Left kidney (tissue), 1 donor: ENCODE measurements at regions not wholly inside any gene's neighbourhood (a gene's known extent, or its start where the extent isn't known, plus 50 kb on each side); places are given as distances from the start of the nearest gene placed in this dataset.

Source experiments
- DNase-seq: peaks from one replicate; pipeline ENCODE4 v3.0.0-alpha.2; 2013

DNA sequence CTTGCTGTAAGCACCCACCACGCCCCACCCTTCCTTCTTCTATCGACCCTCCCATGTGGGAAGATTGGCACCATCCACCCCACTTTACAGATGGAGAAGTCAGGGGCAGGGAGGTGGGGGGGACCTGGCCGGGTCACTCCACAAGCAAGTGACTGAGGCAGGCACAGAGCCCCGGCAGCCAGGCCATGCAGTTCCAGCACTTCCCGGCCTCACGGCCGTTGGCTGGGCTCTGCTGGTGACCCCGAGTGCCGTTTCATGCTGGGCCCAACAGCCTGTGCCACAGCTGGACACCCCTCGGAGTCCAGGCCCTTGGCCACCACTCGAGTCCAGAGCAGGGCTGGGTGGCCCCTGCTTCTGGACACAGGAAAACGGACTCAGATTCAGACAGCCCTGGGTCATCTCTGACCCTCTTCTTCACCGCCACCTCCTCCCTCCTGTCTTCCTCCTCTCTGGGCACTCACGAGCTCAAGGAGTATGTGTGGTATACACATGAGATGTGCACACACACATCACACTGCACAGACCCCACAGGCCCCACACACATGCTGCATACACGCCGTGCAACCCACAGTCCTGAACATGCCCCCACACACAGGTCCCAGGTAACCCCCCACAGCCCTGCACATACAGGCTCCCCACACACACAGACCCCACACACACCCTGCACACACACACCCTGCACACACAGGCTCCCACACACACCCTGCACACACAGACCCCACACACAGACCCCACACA lies 89.3 kb upstream of the GPC1 start:
- no peak for DNase-seq

GRCh38 chr2:240346753-240347372 lies 88.6 kb upstream of the GPC1 start:
- DNase-seq, result no peak

DNA sequence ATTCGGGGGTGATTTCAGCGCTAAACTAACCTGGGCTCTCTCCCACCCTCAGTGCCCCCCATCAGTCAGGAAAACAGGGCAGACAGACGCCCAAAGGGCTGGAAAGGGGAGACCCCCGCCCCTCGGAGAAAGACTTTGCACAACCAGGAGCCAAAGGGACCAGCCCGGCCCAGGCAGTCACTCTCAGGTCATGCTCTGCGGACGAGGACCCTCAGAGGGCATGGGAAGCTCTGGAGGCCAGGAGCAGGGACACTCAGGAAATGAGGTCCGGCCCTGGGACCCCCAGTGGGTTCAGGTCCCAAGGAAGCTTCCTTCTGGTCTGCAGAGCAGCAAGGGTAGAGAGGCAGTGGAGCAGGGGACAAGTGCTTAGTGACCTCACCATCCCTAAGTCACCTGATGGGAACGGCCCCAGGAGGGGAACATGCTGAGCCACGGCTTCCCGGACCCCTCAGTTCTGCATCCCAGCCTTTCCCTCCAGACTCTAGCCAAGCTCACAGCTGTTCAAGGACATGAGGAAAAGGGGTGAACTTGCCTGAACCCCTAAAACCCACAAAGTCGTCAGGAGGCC lies 88.0 kb upstream of the GPC1 start:
- no peak for DNase-seq

DNA sequence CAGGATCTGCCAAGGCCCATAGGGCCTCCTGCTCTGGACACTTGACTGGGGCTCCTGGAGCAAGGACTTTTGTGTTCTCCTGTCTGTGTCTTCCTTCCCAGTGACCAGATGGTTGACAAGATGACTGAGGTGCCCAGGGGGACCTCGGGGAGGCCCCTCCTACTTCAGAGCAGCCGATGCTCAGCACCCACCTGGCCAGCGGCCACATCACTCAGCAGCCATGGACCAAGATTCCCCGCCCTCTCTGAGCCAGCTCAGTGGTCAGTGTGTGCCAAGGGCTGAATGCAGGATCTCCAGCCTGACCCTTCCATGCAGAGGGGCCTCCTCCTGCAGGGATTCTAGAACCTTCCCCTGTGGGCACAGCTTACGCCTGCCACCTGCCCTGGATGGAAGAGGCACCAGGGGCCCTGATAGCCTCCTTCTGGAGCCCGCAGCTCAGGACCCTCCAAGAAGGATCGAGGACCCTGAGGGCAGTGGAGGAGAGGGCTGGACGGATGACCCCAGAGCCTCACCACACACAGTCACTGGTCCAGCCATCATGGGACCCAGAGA lies 87.4 kb upstream of the GPC1 start:
- no peak for DNase-seq

GRCh38 chr2:240348522-240348921 lies 86.9 kb upstream of the GPC1 start:
- no peak for DNase-seq

- DNase-seq, result no peak
Observed at GRCh38 chr2:240349133-240350005, 86.1 kb upstream of the GPC1 start.

DNA sequence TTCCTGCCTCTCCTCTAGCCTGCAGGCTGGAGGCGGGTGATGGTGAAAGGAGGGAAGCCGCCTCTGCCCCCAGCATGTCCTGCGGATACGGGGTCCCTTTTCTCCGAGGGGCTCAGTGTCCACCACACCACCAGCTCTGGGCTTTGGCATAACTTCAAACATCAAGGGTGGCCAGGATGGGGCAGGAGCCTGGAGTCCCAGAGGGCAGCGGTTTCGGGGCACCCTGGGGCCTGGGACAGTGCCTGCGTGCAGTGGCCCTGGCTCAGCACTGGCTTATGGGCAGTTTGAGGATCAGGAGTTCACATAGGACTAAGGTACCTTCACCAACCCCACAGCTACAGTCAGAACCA lies 85.5 kb upstream of the GPC1 start:
- no peak for DNase-seq

DNA sequence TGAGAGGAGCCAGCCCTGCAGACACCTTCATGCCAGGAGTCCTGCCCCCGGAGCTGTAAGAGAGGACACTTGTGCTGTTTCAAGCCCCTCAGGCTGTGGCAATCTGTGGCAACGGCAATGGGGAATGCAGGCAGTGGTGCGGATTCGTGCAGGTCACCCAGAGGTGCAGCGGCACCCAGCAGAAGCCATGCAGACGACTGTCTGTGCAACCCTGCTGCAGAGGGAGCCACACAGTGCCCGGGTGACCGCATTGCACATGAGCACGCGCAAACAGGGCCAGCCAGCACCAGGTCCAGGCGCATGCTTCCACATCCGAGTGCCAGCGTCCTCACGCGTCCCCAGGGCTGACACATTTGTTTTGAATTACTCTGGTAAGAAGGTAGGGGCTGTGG lies 84.8 kb upstream of the GPC1 start:
- no peak for DNase-seq

DNA sequence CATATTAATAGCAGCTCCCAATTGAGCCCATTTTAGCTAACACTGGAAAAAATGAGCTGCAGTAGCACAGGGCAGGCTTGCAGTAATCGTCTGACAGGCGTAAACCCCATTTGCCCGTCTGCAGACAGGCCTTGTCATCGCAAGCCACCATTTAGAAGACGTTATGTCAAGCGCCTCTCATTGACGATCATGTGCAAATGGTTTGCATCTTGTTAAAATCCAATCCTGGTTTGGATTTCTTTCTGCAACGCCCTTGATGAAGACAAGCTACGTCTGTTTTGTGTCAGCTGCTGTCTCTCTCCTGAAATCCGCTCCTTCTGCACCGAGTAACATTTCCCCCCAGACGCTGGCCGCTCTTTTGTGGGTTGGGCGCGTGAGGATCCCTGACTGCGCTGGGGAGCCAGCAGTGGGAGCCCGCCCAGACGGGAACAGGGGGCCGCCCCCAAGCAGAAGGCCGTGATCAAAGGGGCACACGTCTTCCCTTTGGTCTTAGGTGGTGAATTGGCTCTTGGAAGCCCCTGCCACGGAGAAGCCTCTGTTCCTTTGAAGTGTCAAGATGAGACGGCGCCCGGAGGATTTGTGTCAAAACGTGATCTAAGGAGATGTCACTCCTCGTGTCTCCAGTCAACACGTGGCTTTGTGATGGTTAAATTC lies 84.2 kb upstream of the GPC1 start:
- DNase-seq, result no peak

- no peak for DNase-seq
Observed at GRCh38 chr2:240351826-240352426, 83.5 kb upstream of the GPC1 start.

GRCh38 chr2:240353086-240353798 lies 82.2 kb upstream of the GPC1 start:
- DNase-seq, result no peak

GRCh38 chr2:240353944-240354343 lies 81.5 kb upstream of the GPC1 start:
- DNase-seq, result no peak

GRCh38 chr2:240355001-240355891 lies 80.2 kb upstream of the GPC1 start:
- no peak for DNase-seq

DNA sequence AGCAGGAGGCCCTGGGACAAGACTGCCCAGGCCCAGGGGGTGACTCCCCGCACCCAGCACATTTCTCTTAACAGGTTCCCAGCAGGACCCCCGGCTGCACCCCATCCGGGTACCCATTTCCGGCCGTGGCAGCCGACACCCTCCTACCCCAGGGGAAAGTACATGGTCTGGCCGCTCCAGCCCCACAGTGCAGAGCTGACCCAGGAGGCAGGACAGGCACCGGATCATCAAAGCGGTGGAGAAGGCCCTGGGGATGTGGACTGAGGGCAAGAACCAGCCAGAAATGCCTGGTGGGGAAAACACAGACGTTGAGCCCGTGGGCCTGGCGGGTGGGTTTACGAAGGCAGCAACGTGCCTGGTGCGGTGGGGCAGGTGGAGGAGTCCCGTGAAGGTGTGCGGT lies 79.5 kb upstream of the GPC1 start:
- DNase-seq, result no peak

GRCh38 chr2:240356700-240357640 lies 78.5 kb upstream of the GPC1 start:
- DNase-seq, result no peak

- DNase-seq, result no peak
Observed at GRCh38 chr2:240357641-240358012, 77.8 kb upstream of the GPC1 start.

DNA sequence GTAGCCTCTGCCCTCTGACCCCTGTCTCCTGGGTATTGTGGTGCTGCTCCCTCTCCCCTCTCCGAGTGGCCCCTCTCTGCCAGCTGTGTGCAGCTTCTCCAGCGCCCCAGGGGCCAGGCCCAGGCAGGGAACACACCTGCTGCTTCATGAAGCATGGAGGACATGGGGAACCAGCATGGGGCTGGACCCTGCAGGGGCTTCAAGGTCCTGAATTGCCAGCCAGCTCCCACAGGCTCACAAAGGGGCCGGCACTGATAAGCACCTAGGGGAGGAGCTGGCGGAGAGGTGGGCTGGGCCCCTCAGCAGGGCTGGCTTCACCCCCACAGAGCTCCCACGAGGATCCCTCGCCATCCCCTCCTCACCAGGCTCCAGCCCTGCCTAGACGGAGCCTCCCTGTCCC lies 77.4 kb upstream of the GPC1 start:
- no peak for DNase-seq

DNA sequence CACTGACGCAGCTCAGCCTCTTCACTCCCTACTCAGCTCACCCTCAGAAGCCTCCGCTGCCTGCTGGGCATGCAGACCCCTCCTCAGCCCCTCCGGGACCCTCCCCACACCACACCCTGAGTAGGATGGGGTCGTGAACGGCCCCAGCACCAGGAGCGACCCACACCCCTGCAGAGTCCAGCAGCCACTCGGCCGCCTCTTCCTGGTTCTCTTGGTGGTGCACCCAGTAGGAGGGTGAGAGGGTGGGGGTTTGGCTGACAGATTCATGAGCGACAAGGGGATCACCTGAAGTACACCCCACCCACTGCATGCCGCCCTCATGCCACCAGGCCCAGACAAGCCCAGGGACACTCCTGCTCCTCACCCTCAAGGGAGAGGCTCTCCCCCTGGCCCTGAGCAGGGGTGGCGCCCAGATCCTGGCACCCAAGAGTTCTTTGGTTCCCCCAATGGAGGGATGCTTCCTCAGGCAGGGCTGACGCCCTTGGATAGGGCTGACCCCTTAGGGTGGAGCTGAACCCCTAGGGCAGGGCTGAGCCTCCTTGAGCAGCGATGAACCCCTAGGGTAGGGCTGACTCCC lies 76.6 kb upstream of the GPC1 start:
- no peak for DNase-seq
